H1 (cell line): ENCODE measurements at regions not wholly inside any gene's neighbourhood (a gene's known extent, or its start where the extent isn't known, plus 50 kb on each side); places are given as distances from the start of the nearest gene placed in this dataset.

ENCODE experiments used
- CTCF ChIA-PET: fragments of 300-600 bp; sonication (Branson Sonifier 250); formaldehyde crosslinking; loops from one replicate; lab custom pipeline; 2021; ENCODE audit not compliant: partially characterized antibody; lab: Charles Lee
- POLR2A ChIA-PET: fragments of 300-600 bp; sonication (Branson Sonifier 250); formaldehyde crosslinking; loops from one replicate; lab custom pipeline; 2021; ENCODE audit warnings: inconsistent platforms; ENCODE audit not compliant: partially characterized antibody; lab: Charles Lee
- DNase-seq, 2 experiments: peaks; one replicate each; pipeline versions ENCODE4 v3.0.0 to v3.0.0-alpha.2; 2010 to 2022; ENCODE audit warnings: low spot score in 2 of 2, low read depth in 1 of 2, mixed read lengths in 1 of 2
- FAIRE-seq: peaks from 2 replicates; lab custom pipeline; 2011; peaks lifted over from hg19 to GRCh38; lab: Jason Lieb, UNC
- H2AFZ ChIP-seq: 2 replicates; pipeline ENCODE4 v1.8.1; 2012; ENCODE audit warnings: low read length, inconsistent platforms
- H2AK5ac ChIP-seq: 2 replicates; pipeline ENCODE4 v1.6.1; 2013; ENCODE audit warnings: low read depth, low read length
- H2BK120ac ChIP-seq: replicated peaks from 2 replicates; pipeline ENCODE3; 2013; ENCODE audit warnings: low read depth, low read length, inconsistent platforms
- H2BK12ac ChIP-seq: 2 replicates; pipeline ENCODE4 v1.6.1; 2013; ENCODE audit warnings: low read depth, low read length
- H2BK15ac ChIP-seq: 2 replicates; pipeline ENCODE4 v1.6.1; 2013; ENCODE audit warnings: low read length
- H2BK20ac ChIP-seq: 2 replicates; pipeline ENCODE4 v1.6.1; 2013; ENCODE audit warnings: low read length
- H2BK5ac ChIP-seq: 2 replicates; pipeline ENCODE4 v1.6.1; 2013; ENCODE audit warnings: low read depth, low read length
- H3K14ac ChIP-seq: 2 replicates; pipeline ENCODE4 v1.6.1; 2013; ENCODE audit warnings: inconsistent platforms; ENCODE audit not compliant: insufficient read length
- H3K18ac ChIP-seq: 2 replicates; pipeline ENCODE4 v1.6.1; 2013; ENCODE audit warnings: low read length; ENCODE audit errors: extremely low read depth
- H3K23ac ChIP-seq: 2 replicates; pipeline ENCODE4 v1.6.1; 2013; ENCODE audit warnings: inconsistent platforms; ENCODE audit not compliant: insufficient read length
- H3K23me2 ChIP-seq: 2 replicates; pipeline ENCODE4 v1.6.1; 2013; ENCODE audit warnings: low read depth, low read length
- H3K27ac ChIP-seq: 2 replicates; pipeline ENCODE4 v1.6.1; 2011; ENCODE audit warnings: low read depth, low read length, inconsistent platforms
- H3K27me3 ChIP-seq, 4 experiments: replicated peaks in 1 of 4; 1 replicate in 1 of 4; 2 replicates in 3 of 4; pipeline versions ENCODE4 v1.6.1 to v1.8.1; 2011 to 2013; ENCODE audit warnings: low read length in 3 of 4, mild to moderate bottlenecking in 3 of 4, inconsistent platforms in 2 of 4, mixed read lengths in 2 of 4, moderate library complexity in 1 of 4; ENCODE audit not compliant: control insufficient read depth in 3 of 4, insufficient read depth in 3 of 4; ENCODE audit errors: extremely low read depth in 1 of 4
- H3K36me3 ChIP-seq, 4 experiments: 2 replicates each; pipeline versions ENCODE4 v1.6.1 to v1.8.1; 2011 to 2013; ENCODE audit warnings: mild to moderate bottlenecking in 4 of 4, low read length in 3 of 4, moderate library complexity in 2 of 4, control low read depth in 1 of 4, inconsistent platforms in 1 of 4; ENCODE audit not compliant: insufficient read depth in 4 of 4, control insufficient read depth in 2 of 4
- H3K4ac ChIP-seq: replicated peaks from 2 replicates; pipeline ENCODE3; 2013; ENCODE audit warnings: low read length, low read depth, mixed read lengths, inconsistent platforms; ENCODE audit not compliant: insufficient read length
- H3K4me1 ChIP-seq, 4 experiments: replicated peaks in 1 of 4; 1 replicate in 1 of 4; 2 replicates in 3 of 4; pipeline versions ENCODE4 v1.6.1 to v1.8.1; 2011 to 2013; ENCODE audit warnings: low read length in 3 of 4, inconsistent platforms in 2 of 4, mixed read lengths in 1 of 4; ENCODE audit not compliant: insufficient read depth in 4 of 4, control insufficient read depth in 3 of 4
- H3K4me2 ChIP-seq, 2 experiments: 2 replicates each; pipeline versions ENCODE4 v1.6.1 to v1.8.1; 2011 to 2013; ENCODE audit warnings: low read depth in 2 of 2, low read length in 2 of 2, control low read depth in 1 of 2, inconsistent platforms in 1 of 2, mild to moderate bottlenecking in 1 of 2; ENCODE audit not compliant: insufficient read depth in 1 of 2
- H3K4me3 ChIP-seq, 4 experiments: fragments of 200-600, 300-600 bp in 1 of 4; sonication (generic), shearing (Covaris generic), sonication (Bioruptor Twin) in 1 of 4; 2 replicates each; pipeline versions ENCODE4 v1.5.1 to v1.8.1; 2011 to 2016; ENCODE audit warnings: low read length in 4 of 4, low read depth in 3 of 4, control low read depth in 2 of 4, inconsistent platforms in 2 of 4, mild to moderate bottlenecking in 2 of 4, mixed read lengths in 1 of 4, moderate library complexity in 1 of 4; ENCODE audit not compliant: insufficient read depth in 2 of 4; ENCODE audit errors: extremely low read depth in 1 of 4
- H3K56ac ChIP-seq: replicated peaks from 2 replicates; pipeline ENCODE3; 2013; ENCODE audit warnings: low read depth, mild to moderate bottlenecking, mixed read lengths, low read length, inconsistent platforms; ENCODE audit not compliant: insufficient read length
- H3K79me1 ChIP-seq: 2 replicates; pipeline ENCODE4 v1.6.1; 2013; ENCODE audit warnings: low read depth, low read length, control low read depth
- H3K79me2 ChIP-seq, 2 experiments: 2 replicates each; pipeline versions ENCODE4 v1.6.1 to v1.8.1; 2012 to 2013; ENCODE audit warnings: low read length in 2 of 2, mild to moderate bottlenecking in 2 of 2, inconsistent platforms in 1 of 2; ENCODE audit not compliant: insufficient read depth in 2 of 2, control insufficient read depth in 1 of 2
- H3K9ac ChIP-seq, 4 experiments: replicated peaks in 1 of 4; 1 replicate in 1 of 4; 2 replicates in 3 of 4; pipeline versions ENCODE4 v1.6.1 to v1.8.1; 2011 to 2013; ENCODE audit warnings: low read depth in 3 of 4, low read length in 3 of 4, control low read depth in 2 of 4, mild to moderate bottlenecking in 2 of 4, moderate library complexity in 2 of 4, inconsistent platforms in 1 of 4; ENCODE audit errors: extremely low read depth in 1 of 4
- H3K9me3 ChIP-seq, 2 experiments: 2 replicates each; pipeline versions ENCODE4 v1.6.1 to v1.8.1; 2012 to 2013; ENCODE audit warnings: mild to moderate bottlenecking in 2 of 2, moderate library complexity in 2 of 2, control low read depth in 1 of 2, inconsistent platforms in 1 of 2, low read depth in 1 of 2, low read length in 1 of 2, mixed read lengths in 1 of 2; ENCODE audit not compliant: insufficient read depth in 2 of 2
- H4K20me1 ChIP-seq, 2 experiments: replicated peaks in 1 of 2; 2 replicates each; pipeline versions ENCODE3 to v1.8.1; 2011 to 2013; ENCODE audit warnings: inconsistent platforms in 2 of 2, low read length in 2 of 2, mild to moderate bottlenecking in 1 of 2; ENCODE audit not compliant: insufficient read depth in 2 of 2, control insufficient read depth in 1 of 2
- H4K5ac ChIP-seq: 2 replicates; pipeline ENCODE4 v1.6.1; 2013; ENCODE audit warnings: low read length, low read depth, mixed read lengths, inconsistent platforms; ENCODE audit not compliant: insufficient read length
- H4K8ac ChIP-seq: 2 replicates; pipeline ENCODE4 v1.8.0; 2013; ENCODE audit warnings: mild to moderate bottlenecking, moderate library complexity, low read length, inconsistent platforms; ENCODE audit not compliant: insufficient read depth; ENCODE audit errors: extremely low read depth
- H4K91ac ChIP-seq: replicated peaks from 2 replicates; pipeline ENCODE3; 2013; ENCODE audit warnings: low read length, mixed read lengths, inconsistent platforms; ENCODE audit not compliant: insufficient read length
- CBX5 ChIP-seq: fragments of 300-800, 300-1000 bp; sonication (generic); IDR thresholded peaks from 2 replicates; pipeline ENCODE4 v1.7.1; 2016; ENCODE audit warnings: antibody characterized with exemption, low read length, low read depth
- EGR1 ChIP-seq: IDR thresholded peaks from 2 replicates; pipeline ENCODE4 v1.6.1; 2011; ENCODE audit warnings: low read depth, low read length, borderline replicate concordance
- EP300 ChIP-seq, 2 experiments: IDR thresholded peaks; 1 replicate in 1 of 2; 2 replicates in 1 of 2; pipeline ENCODE4 v1.6.1; 2011 to 2012; ENCODE audit warnings: low read depth in 2 of 2, low read length in 2 of 2, mild to moderate bottlenecking in 2 of 2, borderline replicate concordance in 1 of 2, inconsistent platforms in 1 of 2, moderate library complexity in 1 of 2
- GABPA ChIP-seq: IDR thresholded peaks from 2 replicates; pipeline ENCODE4 v1.6.1; 2011; ENCODE audit warnings: mild to moderate bottlenecking, low read length, moderate library complexity, borderline replicate concordance; ENCODE audit not compliant: insufficient read depth
- JUN ChIP-seq: IDR thresholded peaks from 2 replicates; pipeline ENCODE4 v1.6.1; 2011; ENCODE audit warnings: low read depth, mild to moderate bottlenecking, improper control_type of control experiment, low read length
- KDM1A ChIP-seq: fragments of 200-600, 300-600 bp; sonication (generic); IDR thresholded peaks from 2 replicates; pipeline ENCODE4 v1.7.1; 2016; ENCODE audit warnings: mild to moderate bottlenecking, low read length, borderline replicate concordance
- MAFK ChIP-seq: IDR thresholded peaks from 2 replicates; pipeline ENCODE4 v1.6.1; 2012; ENCODE audit warnings: low read depth, mild to moderate bottlenecking, improper control_type of control experiment, low read length
- POLR2A ChIP-seq, 2 experiments: IDR thresholded peaks; 1 replicate in 1 of 2; 2 replicates in 1 of 2; pipeline ENCODE4 v1.6.1; 2011; ENCODE audit warnings: low read depth in 2 of 2, low read length in 2 of 2, mild to moderate bottlenecking in 2 of 2; ENCODE audit errors: control extremely low read depth in 1 of 2
- SAP30 ChIP-seq: fragments of 300-600 bp; sonication (generic); IDR thresholded peaks from 2 replicates; pipeline ENCODE4 v1.7.1; 2012; ENCODE audit warnings: low read length, moderate library complexity, mild to moderate bottlenecking, inconsistent platforms; ENCODE audit not compliant: insufficient read depth, insufficient replicate concordance
- SIRT6 ChIP-seq: IDR thresholded peaks from one replicate; pipeline ENCODE4 v1.7.1; 2012; ENCODE audit warnings: low read length, inconsistent platforms
- TCF12 ChIP-seq: IDR thresholded peaks from 2 replicates; pipeline ENCODE4 v1.6.1; 2011; ENCODE audit warnings: low read depth, mild to moderate bottlenecking, low read length
- TEAD4 ChIP-seq: IDR thresholded peaks from 2 replicates; pipeline ENCODE4 v1.6.1; 2012; ENCODE audit warnings: low read depth, low read length, inconsistent platforms, mixed read lengths
- YY1 ChIP-seq: IDR thresholded peaks from 2 replicates; pipeline ENCODE4 v1.6.1; 2011; ENCODE audit warnings: low read depth, mild to moderate bottlenecking, low read length
- WGBS, 2 experiments: shearing (Covaris generic) in 1 of 2; methylation state at CpG; one replicate each; pipeline versions ENCODE4 v1.1.6 to v1.1.7; 2013 to 2015; ENCODE audit warnings: low lambda C conversion rate in 2 of 2, mixed read lengths in 2 of 2, inconsistent platforms in 1 of 2, low coverage in 1 of 2, missing lambda C conversion rate in 1 of 2; ENCODE audit not compliant: insufficient replicate concordance in 2 of 2, insufficient coverage in 1 of 2, insufficient read length in 1 of 2; ENCODE audit errors: extremely low coverage in 1 of 2, missing lambda C conversion rate in 1 of 2; 5-methylcytosine and 5-hydroxymethylcytosine counted together
- TF ChIP-seq, protein P1 (sequence below): IDR thresholded peaks from 2 replicates; pipeline ENCODE4 v1.6.1; 2012; ENCODE audit warnings: inconsistent platforms

GRCh38 chr2:118274841-118275510 lies 186.7 kb downstream of the INSIG2 start:
- Histone ChIP-seq H2BK12ac (no peak overlapping the region), H3K14ac (no peak overlapping the region), H3K79me2 (no peaks in the 10 kb centered on the region), H2BK20ac (no peak overlapping the region), H3K27me3 (no peaks in the 10 kb centered on the region), H2AK5ac (no peak overlapping the region), H3K9ac (no peak overlapping the region), H3K36me3 (no peaks in the 10 kb centered on the region), H3K9me3 (no peaks in the 10 kb centered on the region), H3K4me3 (no peak overlapping the region), H3K27ac (no peak overlapping the region), H3K23me2 (no peaks in the 10 kb centered on the region), H4K20me1 (no peaks in the 10 kb centered on the region), H3K4me2 (no peak overlapping the region), H4K91ac (no peak overlapping the region), H2BK5ac (no peak overlapping the region), H2AFZ (no peak overlapping the region), H2BK15ac (no peak overlapping the region), H4K8ac (no peak overlapping the region)
- POLR2A ChIA-PET: no interaction called here
- no peak for DNase-seq
- TF ChIP-seq CBX5 (no peak), SIRT6 (no peak), TCF12 (no peak), KDM1A (no peak), GABPA (no peak), EP300 (IDR thresholded peaks at IDR 0.05; ENCODE audit: borderline replicate concordance in 1 of 2, low read depth in 2 of 2, low read length in 2 of 2) (no peak), TEAD4 (no peak), YY1 (no peak), POLR2A (IDR thresholded peaks at IDR 0.05; ENCODE audit: control extremely low read depth in 1 of 2, low read depth in 2 of 2, low read length in 2 of 2) (no peak), MAFK (no peak), EGR1 (no peak), JUN (no peak), SAP30 (no peak)
- TF ChIP-seq, protein P1, sequence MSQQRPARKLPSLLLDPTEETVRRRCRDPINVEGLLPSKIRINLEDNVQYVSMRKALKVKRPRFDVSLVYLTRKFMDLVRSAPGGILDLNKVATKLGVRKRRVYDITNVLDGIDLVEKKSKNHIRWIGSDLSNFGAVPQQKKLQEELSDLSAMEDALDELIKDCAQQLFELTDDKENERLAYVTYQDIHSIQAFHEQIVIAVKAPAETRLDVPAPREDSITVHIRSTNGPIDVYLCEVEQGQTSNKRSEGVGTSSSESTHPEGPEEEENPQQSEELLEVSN: no peak
- TF ChIP-seq, all 59 proteins: peak for 0
- Histone ChIP-seq H3K18ac (no peak overlapping the region), H4K5ac (no peak overlapping the region), H3K79me1 (no peaks in the 10 kb centered on the region), H3K4ac (no peak overlapping the region), H3K4me1 (no peaks in the 10 kb centered on the region), H3K56ac (no peak overlapping the region), H3K23ac (no peak overlapping the region), H2BK120ac (no peak overlapping the region)
- CTCF ChIA-PET: interaction anchor here (0.8 to 7.0 kb wide), 3 partner anchors 10 to 14 kb away, joined by 3 to 45 read pairs (median 4); no protein-coding TSS in a partner anchor
- WGBS, 2 experiments: 94% methylated on average over 4 of the region's 4 CpGs; no CpG with 5 or more reads in 1 of the 2 experiments
- no peak for FAIRE-seq
